ENCODE measurements at regions not wholly inside any gene's neighbourhood (a gene's known extent, or its start where the extent isn't known, plus 50 kb on each side); places are given as distances from the start of the nearest gene placed in this dataset.

DNA sequence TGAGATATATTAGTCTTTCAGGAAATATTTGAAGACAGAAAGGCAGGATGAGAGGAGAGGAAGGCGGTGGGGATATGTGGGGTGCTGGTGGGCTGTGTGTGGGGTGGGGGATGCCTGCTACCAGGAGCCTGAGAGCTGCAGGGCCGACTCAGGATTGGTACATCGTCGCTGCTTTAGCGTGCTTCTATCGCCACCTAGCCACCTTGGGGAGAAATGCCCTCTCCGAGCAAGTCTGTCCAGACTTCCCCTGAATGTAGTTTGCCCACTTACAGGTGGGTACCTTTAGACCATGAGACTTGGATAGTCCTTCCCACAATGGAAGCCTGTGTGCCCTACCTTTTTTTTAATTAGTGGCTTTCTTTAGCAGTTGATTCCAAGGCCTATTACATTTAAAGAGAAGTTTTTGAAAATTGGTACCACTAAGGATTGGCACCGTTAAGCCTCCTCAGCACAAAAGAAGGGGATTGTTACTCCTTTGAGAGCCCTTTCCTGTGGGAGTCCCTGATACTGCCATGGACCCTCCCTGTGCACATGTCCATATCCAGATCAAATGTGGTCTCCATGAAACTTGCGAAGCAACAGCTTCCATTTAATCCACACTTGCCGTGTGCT is 114.1 kb upstream of the NDUFV2 start:
- TF ChIP-seq POLR2A (IDR thresholded peaks at IDR 0.05): no peak
- TF ChIP-seq, protein P1, sequence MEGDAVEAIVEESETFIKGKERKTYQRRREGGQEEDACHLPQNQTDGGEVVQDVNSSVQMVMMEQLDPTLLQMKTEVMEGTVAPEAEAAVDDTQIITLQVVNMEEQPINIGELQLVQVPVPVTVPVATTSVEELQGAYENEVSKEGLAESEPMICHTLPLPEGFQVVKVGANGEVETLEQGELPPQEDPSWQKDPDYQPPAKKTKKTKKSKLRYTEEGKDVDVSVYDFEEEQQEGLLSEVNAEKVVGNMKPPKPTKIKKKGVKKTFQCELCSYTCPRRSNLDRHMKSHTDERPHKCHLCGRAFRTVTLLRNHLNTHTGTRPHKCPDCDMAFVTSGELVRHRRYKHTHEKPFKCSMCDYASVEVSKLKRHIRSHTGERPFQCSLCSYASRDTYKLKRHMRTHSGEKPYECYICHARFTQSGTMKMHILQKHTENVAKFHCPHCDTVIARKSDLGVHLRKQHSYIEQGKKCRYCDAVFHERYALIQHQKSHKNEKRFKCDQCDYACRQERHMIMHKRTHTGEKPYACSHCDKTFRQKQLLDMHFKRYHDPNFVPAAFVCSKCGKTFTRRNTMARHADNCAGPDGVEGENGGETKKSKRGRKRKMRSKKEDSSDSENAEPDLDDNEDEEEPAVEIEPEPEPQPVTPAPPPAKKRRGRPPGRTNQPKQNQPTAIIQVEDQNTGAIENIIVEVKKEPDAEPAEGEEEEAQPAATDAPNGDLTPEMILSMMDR (IDR thresholded peaks at IDR 0.05): peak; percentile 65 to 87 (median 74)
